ENCODE measurements at regions not wholly inside any gene's neighbourhood (a gene's known extent, or its start where the extent isn't known, plus 50 kb on each side); places are given as distances from the start of the nearest gene placed in this dataset.
A peak's percentile ranks its signal among the peaks of the same experiment; 100 is the strongest.
"Not testable (repeated sequence)": the region's sequence is repeated elsewhere in the genome, so short reads cannot be mapped to it uniquely, and the experiment has no call there.

- peaks cover 17% of the 10 kb centered on the region for H3K36me3 Mint-ChIP-seq (ENCODE audit: low read depth)
- peak overlapping the region; percentile 97 for H3K27ac Mint-ChIP-seq
- DNase-seq (no peak), ATAC-seq (no peak)
- no peaks in the 10 kb centered on the region for H3K27me3 Mint-ChIP-seq
- no peaks in the 10 kb centered on the region for H3K9me3 ChIP-seq (ENCODE audit: control insufficient read depth, low read length, poor library complexity, severe bottlenecking)
- H3K4me1 Mint-ChIP-seq: peaks cover 45% of the 10 kb centered on the region
- peak overlapping the region; percentile 90 for H3K4me3 Mint-ChIP-seq
Measured at GRCh38 chr7:131047651-131048304, 279.9 kb upstream of the MKLN1 start.

DNA sequence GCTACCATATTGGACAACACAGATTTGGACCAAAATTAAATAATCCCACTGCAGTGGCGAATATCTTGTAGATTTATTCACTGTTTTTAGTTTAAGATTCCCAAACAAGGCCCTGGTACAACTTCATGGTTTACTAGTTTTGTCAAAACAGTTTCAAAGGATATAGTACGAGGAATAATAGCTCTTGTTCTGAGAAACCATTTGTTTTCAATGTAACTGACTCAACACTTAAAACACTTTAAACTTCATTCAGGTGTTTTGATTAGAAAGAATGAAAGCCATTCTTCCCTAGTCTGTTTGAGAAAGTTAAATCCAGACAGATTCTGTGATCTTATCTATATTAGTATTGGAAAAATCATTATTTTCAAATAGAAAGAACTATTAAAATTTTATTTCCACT is 276.4 kb upstream of the MKLN1 start:
- DNase-seq (no peak), ATAC-seq (no peak)
- Mint-ChIP-seq H3K4me3 (peak overlapping the region; percentile 5), H3K4me1 (peaks cover 58% of the 10 kb centered on the region), H3K27ac (no peak overlapping the region), H3K36me3 (ENCODE audit: low read depth) (peaks cover 20% of the 10 kb centered on the region), H3K27me3 (no peaks in the 10 kb centered on the region)
- H3K9me3 ChIP-seq (ENCODE audit: control insufficient read depth, low read length, poor library complexity, severe bottlenecking): no peaks in the 10 kb centered on the region

DNA sequence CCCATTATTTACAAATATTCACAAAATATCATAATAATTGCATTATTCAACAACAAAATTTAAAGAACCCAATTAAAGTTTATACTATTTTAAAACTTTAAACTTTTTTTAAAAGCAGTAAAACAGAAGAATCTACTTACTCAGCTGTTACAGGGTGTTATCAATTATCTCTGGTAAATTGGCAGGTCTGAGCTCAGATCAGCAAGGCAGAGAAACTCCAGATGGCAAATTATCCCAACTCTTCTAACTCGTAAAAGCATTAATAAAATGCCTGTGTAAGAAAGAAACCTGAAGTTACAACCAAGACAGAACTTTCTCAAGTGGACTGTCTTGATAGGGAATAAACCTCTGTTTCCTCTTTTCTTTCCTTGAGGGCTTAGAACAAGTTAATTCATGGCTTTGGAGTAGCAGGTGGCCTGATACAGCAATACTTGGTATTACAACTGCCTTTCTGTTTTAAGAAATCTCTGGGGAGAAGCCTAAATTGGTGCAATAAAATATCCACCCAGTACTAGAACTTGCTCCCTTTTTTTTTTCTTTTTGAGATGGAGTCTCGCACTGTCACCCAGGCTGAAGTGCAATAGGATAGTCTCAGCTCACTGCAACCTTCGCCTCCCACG is 275.3 kb upstream of the MKLN1 start:
- H3K9me3 ChIP-seq (ENCODE audit: control insufficient read depth, low read length, poor library complexity, severe bottlenecking): no peaks in the 10 kb centered on the region
- Mint-ChIP-seq H3K27me3 (no peaks in the 10 kb centered on the region), H3K27ac (peak overlapping the region; percentile 98), H3K4me3 (peak overlapping the region; percentile 69), H3K36me3 (ENCODE audit: low read depth) (peaks cover 23% of the 10 kb centered on the region), H3K4me1 (peaks cover 63% of the 10 kb centered on the region)
- no peak for ATAC-seq
- DNase-seq: no peak

DNA sequence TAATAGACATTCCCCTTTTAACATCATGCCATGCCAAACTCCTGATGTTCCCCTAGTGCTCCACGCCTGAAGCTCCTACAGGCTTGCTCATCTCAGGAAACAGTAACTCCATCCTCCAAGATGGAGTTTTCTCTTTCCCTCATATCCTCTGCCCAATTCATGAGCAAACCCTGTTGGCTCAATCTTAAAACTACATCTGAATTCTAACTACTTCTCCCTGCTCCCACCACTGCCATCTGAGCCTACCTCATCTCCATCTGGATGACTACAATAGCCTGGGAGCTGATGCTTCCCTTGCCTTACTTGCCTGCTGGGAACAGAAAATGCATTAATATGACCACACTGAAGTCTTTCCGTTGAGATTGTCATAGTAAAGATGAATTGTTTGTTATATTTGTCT is 271.7 kb upstream of the MKLN1 start:
- H3K9me3 ChIP-seq (ENCODE audit: control insufficient read depth, low read length, poor library complexity, severe bottlenecking): no peaks in the 10 kb centered on the region
- Mint-ChIP-seq H3K4me3 (peak overlapping the region; percentile 87), H3K36me3 (ENCODE audit: low read depth) (peaks cover 8% of the 10 kb centered on the region), H3K4me1 (peaks cover 50% of the 10 kb centered on the region), H3K27me3 (no peaks in the 10 kb centered on the region), H3K27ac (peak overlapping the region; percentile 98)
- ATAC-seq (no peak), DNase-seq (no peak)

DNA sequence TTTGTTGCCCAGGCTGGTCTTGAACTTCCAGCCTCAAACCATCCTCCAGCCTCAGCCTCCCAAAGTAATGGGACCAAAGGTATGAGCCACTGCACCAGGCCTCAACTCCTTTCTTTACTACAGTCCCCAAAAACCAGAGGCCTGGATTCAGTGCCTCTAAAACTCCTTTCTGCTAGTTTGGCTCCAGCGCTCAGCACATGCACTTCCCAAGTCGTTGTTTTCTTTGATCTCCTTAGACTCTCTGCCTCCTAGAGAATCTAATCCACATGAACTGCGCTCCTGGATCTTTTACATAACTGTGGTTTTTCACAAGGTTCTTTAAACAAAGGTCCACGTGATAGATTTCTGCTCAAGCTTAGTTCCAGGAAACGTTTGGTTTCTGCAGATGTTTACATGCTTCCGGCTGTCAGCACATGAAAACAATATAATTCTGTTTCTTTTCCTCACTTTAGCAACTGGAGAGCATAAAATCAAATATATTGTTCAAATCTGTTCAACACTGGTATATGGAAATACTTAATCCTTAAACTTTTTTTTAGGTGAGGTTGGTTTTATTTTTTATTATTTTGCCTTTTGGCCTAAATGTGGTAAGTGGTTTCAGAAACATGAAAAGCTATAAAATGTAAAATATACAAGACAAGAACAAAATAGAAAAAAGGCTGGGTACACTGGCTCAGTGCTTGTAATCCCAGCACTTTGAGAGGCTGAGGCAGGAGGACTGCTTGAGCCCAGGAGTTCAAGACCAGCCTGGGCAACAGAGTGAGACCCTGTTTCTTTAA is 270.5 kb upstream of the MKLN1 start:
- DNase-seq: no peak
- peak overlapping the region; percentile 87 for H3K4me3 Mint-ChIP-seq
- peak; percentile 51 for ATAC-seq
- peaks cover 8% of the 10 kb centered on the region for H3K36me3 Mint-ChIP-seq (ENCODE audit: low read depth)
- peak overlapping the region; percentile 98 for H3K27ac Mint-ChIP-seq
- no peaks in the 10 kb centered on the region for H3K9me3 ChIP-seq (ENCODE audit: control insufficient read depth, low read length, poor library complexity, severe bottlenecking)
- H3K4me1 Mint-ChIP-seq: peaks cover 53% of the 10 kb centered on the region
- H3K27me3 Mint-ChIP-seq: no peaks in the 10 kb centered on the region

GRCh38 chr7:131057794-131058070 is 269.9 kb upstream of the MKLN1 start:
- H3K36me3 Mint-ChIP-seq (ENCODE audit: low read depth): peaks cover 8% of the 10 kb centered on the region
- H3K27ac Mint-ChIP-seq: peak overlapping the region; percentile 98
- no peaks in the 10 kb centered on the region for H3K27me3 Mint-ChIP-seq
- DNase-seq (no peak), ATAC-seq (peak; percentile 68)
- no peaks in the 10 kb centered on the region for H3K9me3 ChIP-seq (ENCODE audit: control insufficient read depth, low read length, poor library complexity, severe bottlenecking)
- H3K4me3 Mint-ChIP-seq: peak overlapping the region; percentile 87
- peaks cover 53% of the 10 kb centered on the region for H3K4me1 Mint-ChIP-seq

DNA sequence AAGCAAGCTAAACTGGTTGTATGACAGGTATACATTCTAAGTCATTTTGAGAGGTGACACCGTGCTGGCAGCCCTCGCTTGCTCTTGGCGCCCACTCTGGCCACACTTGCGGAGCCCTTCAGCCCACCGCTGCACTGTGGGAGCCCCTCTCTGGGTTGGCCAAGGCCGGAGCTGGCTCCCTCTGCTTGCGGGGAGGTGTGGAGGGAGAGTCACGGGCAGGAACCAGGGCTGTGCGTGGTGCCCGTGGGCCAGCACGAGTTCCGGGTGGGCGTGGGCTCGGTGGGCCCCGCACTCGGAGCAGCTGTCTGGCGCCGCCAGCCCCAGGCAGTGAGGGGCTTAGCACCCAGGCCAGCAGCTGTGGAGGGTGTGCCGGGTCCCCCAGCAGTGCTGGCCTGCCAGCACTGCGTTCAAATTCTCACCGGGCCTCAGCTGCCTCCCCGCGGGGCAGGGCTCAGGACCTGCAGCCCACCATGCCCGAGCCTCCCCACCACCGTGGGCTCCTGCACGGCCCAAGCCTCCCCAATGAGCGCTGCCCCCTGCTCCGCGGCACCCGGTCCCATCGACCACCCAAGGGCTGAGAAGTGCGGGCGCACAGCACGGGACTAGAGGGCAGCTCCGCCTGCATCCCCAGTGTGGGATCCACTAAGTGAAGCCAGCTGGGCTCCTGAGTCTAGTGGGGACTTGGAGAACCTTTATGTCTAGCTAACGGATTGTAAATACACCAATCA is 269.0 kb upstream of the MKLN1 start:
- Mint-ChIP-seq H3K27ac (peak overlapping the region; percentile 98), H3K4me1 (peaks cover 56% of the 10 kb centered on the region), H3K4me3 (peak overlapping the region; percentile 87)
- not testable (repeated sequence) for H3K9me3 ChIP-seq (ENCODE audit: control insufficient read depth, low read length, poor library complexity, severe bottlenecking); H3K27me3 Mint-ChIP-seq; DNase-seq; ATAC-seq; H3K36me3 Mint-ChIP-seq (ENCODE audit: low read depth)

DNA sequence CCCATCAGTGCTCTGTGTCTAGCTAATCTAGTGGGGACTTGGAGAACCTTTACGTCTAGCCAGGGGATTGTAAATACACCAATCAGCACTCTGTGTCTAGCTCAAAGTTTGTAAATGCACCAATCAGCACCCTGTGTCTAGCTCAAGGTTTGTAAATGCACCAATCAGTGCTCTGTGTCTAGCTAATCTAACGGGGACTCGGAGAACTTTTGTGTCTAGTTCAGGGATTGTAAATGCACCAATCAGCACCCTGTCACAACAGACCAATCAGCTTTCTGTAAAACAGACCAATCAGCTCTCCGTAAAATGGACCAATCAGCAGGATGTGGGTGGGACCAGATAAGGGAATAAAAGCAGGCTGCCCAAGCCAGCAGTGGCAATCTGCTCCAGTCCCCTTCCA is 268.3 kb upstream of the MKLN1 start:
- not testable (repeated sequence) for H3K36me3 Mint-ChIP-seq (ENCODE audit: low read depth); H3K9me3 ChIP-seq (ENCODE audit: control insufficient read depth, low read length, poor library complexity, severe bottlenecking); ATAC-seq; DNase-seq; H3K27me3 Mint-ChIP-seq
- peak overlapping the region; percentile 98 for H3K27ac Mint-ChIP-seq
- peak overlapping the region; percentile 66 for H3K4me3 Mint-ChIP-seq
- H3K4me1 Mint-ChIP-seq: peaks cover 57% of the 10 kb centered on the region

GRCh38 chr7:131061158-131061557 is 266.5 kb upstream of the MKLN1 start:
- Mint-ChIP-seq H3K4me3 (peak overlapping the region; percentile 80), H3K27me3 (no peaks in the 10 kb centered on the region), H3K4me1 (peaks cover 48% of the 10 kb centered on the region), H3K36me3 (ENCODE audit: low read depth) (peaks cover 4% of the 10 kb centered on the region), H3K27ac (peak overlapping the region; percentile 98)
- ATAC-seq: peak; percentile 20
- no peak for DNase-seq
- no peaks in the 10 kb centered on the region for H3K9me3 ChIP-seq (ENCODE audit: control insufficient read depth, low read length, poor library complexity, severe bottlenecking)

DNA sequence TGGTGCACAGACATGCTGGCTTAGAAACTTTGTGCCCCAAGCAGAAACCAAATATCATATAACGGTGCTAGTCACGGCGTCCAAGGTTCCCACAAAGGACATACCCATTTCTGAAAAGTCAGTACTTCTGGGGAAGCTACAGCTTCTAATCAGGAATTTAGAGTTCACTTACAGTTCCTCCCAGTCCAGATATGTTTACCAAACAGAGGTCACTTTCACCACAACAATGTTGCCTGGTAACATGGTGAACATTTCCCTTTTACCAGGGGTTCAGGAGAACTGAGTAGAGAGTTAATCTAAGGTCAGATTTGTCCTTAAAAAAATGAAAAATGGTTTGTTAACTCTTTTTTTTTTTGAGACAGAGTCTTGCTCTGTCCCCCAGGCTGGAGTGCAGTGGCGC is 265.9 kb upstream of the MKLN1 start:
- peaks cover 4% of the 10 kb centered on the region for H3K36me3 Mint-ChIP-seq (ENCODE audit: low read depth)
- H3K9me3 ChIP-seq (ENCODE audit: control insufficient read depth, low read length, poor library complexity, severe bottlenecking): no peaks in the 10 kb centered on the region
- no peaks in the 10 kb centered on the region for H3K27me3 Mint-ChIP-seq
- no peak for DNase-seq
- peaks cover 49% of the 10 kb centered on the region for H3K4me1 Mint-ChIP-seq
- peak overlapping the region; percentile 98 for H3K27ac Mint-ChIP-seq
- no peak for ATAC-seq
- H3K4me3 Mint-ChIP-seq: peak overlapping the region; percentile 80

GRCh38 chr7:131066635-131067034 is 261.0 kb upstream of the MKLN1 start:
- H3K4me1 Mint-ChIP-seq: peaks cover 52% of the 10 kb centered on the region
- ATAC-seq (peak; percentile 3), DNase-seq (no peak)
- peak overlapping the region; percentile 80 for H3K4me3 Mint-ChIP-seq
- no peaks in the 10 kb centered on the region for H3K9me3 ChIP-seq (ENCODE audit: control insufficient read depth, low read length, poor library complexity, severe bottlenecking)
- H3K27ac Mint-ChIP-seq: no peak overlapping the region
- no peaks in the 10 kb centered on the region for H3K27me3 Mint-ChIP-seq
- peaks cover 7% of the 10 kb centered on the region for H3K36me3 Mint-ChIP-seq (ENCODE audit: low read depth)

- DNase-seq (no peak), ATAC-seq (peak; percentile 20)
- no peaks in the 10 kb centered on the region for H3K9me3 ChIP-seq (ENCODE audit: control insufficient read depth, low read length, poor library complexity, severe bottlenecking)
- peak overlapping the region; percentile 80 for H3K4me3 Mint-ChIP-seq
- H3K27me3 Mint-ChIP-seq: no peaks in the 10 kb centered on the region
- no peak overlapping the region for H3K27ac Mint-ChIP-seq
- peaks cover 52% of the 10 kb centered on the region for H3K4me1 Mint-ChIP-seq
- peaks cover 7% of the 10 kb centered on the region for H3K36me3 Mint-ChIP-seq (ENCODE audit: low read depth)
Measured at GRCh38 chr7:131067220-131067619, 260.5 kb upstream of the MKLN1 start.

DNA sequence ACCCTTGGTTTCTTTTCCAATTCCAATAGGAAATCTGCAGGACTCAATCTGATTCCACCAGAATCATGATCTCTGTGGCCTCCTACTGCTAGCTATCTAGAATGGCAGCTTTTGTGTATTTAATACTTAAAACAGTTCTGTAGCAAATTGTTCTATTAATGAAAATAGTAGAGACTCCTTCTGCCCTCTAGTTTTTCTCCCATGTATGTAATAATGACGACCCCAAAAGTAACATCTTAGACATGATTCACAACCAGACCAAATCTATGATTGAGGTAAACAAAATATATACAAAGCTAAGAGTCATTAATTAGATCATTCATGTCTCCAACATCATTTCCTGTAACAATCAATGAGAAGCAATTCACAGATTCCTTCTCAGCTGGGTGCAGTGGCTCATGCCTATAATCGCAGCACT is 259.1 kb upstream of the MKLN1 start:
- Mint-ChIP-seq H3K4me3 (peak overlapping the region; percentile 85), H3K36me3 (ENCODE audit: low read depth) (peaks cover 5% of the 10 kb centered on the region), H3K27ac (no peak overlapping the region), H3K27me3 (no peaks in the 10 kb centered on the region), H3K4me1 (peaks cover 57% of the 10 kb centered on the region)
- ATAC-seq (no peak), DNase-seq (no peak)
- H3K9me3 ChIP-seq (ENCODE audit: control insufficient read depth, low read length, poor library complexity, severe bottlenecking): no peaks in the 10 kb centered on the region
